ENCODE measurements at regions not wholly inside any gene's neighbourhood (a gene's known extent, or its start where the extent isn't known, plus 50 kb on each side); places are given as distances from the start of the nearest gene placed in this dataset.

DNA sequence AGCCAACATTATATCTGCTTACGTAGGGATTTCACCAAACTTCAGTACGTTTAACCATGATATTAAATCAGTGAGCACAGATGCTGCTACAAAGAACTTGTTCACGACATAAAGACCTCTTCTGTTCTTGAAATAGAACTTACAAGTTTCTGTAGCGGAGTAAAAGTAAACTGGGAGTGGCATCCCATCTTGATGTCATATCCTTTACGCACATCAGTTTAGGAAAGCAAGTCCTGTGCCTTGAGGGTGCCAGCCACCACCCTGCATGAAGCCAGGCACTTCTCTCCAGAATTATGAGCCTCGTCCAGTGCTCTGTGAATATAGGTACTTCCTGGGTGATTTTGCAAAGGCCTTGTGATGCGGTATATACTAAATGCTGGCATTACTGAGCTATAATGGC is 122.6 kb downstream of the BTBD3 start:
- ChIA-PET CTCF (no interaction called here), POLR2A (no interaction called here)
- DNase-seq (ENCODE audit: extremely low spot score) = no peak
- TF ChIP-seq FOXA1 (IDR thresholded peaks at IDR 0.05) = no peak
- TF ChIP-seq FOXM1 (IDR thresholded peaks at IDR 0.05; ENCODE audit: borderline replicate concordance) = no peak
- TF ChIP-seq TARDBP (IDR thresholded peaks at IDR 0.05) = no peak
- no peak for TF ChIP-seq ZNF384 (IDR thresholded peaks at IDR 0.05)
- no peak for TF ChIP-seq FOXK2 (IDR thresholded peaks at IDR 0.05)
- TF ChIP-seq HDGF (IDR thresholded peaks at IDR 0.05; ENCODE audit: borderline replicate concordance) = no peak
- no peak for TF ChIP-seq SUZ12 (IDR thresholded peaks at IDR 0.05)
- TF ChIP-seq, protein P1, sequence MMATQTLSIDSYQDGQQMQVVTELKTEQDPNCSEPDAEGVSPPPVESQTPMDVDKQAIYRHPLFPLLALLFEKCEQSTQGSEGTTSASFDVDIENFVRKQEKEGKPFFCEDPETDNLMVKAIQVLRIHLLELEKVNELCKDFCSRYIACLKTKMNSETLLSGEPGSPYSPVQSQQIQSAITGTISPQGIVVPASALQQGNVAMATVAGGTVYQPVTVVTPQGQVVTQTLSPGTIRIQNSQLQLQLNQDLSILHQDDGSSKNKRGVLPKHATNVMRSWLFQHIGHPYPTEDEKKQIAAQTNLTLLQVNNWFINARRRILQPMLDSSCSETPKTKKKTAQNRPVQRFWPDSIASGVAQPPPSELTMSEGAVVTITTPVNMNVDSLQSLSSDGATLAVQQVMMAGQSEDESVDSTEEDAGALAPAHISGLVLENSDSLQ (IDR thresholded peaks at IDR 0.05) = no peak
- no peak for TF ChIP-seq ARNT (IDR thresholded peaks at IDR 0.05)
- TF ChIP-seq SP1 (IDR thresholded peaks at IDR 0.05) = no peak
- no peak for TF ChIP-seq LEF1 (IDR thresholded peaks at IDR 0.05; ENCODE audit: borderline replicate concordance)
- TF ChIP-seq BHLHE40 (IDR thresholded peaks at IDR 0.05; ENCODE audit: borderline replicate concordance) = no peak
- TF ChIP-seq CTBP1 (IDR thresholded peaks at IDR 0.05; ENCODE audit: borderline replicate concordance) = no peak
- no peak for TF ChIP-seq L3MBTL2 (conservative IDR thresholded peaks at IDR 0.05)
- TF ChIP-seq NFRKB (IDR thresholded peaks at IDR 0.05) = no peak

DNA sequence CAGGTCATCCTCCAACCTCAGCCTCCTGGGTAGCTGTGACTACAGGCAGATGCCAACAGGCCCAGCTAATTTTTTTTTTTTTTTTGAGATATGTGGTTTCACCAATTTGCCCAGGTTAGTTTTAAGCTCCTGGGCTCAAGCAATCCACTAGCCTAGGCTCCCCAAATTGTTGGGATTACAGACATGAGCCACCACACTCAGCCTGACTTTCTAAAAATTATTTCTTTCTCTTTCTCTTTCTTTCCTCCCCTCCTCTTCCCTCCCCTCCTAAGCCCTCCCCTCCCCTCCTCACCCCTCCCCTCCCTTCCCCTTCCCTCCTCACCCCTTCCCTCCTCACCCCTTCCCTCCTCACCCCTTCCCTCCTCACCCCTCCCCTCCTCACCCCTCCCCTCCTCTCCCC is 127.3 kb downstream of the BTBD3 start:
- POLR2A ChIA-PET = no interaction called here
- CTCF ChIA-PET = interaction anchor here (0.6 kb wide), 1 partner anchor 45 kb away, joined by 3 read pairs; no protein-coding TSS in a partner anchor
- no peak for DNase-seq (ENCODE audit: extremely low spot score)
- TF ChIP-seq HDGF (IDR thresholded peaks at IDR 0.05; ENCODE audit: borderline replicate concordance) = no peak
- no peak for TF ChIP-seq ZNF384 (IDR thresholded peaks at IDR 0.05)
- TF ChIP-seq TARDBP (IDR thresholded peaks at IDR 0.05) = no peak

DNA sequence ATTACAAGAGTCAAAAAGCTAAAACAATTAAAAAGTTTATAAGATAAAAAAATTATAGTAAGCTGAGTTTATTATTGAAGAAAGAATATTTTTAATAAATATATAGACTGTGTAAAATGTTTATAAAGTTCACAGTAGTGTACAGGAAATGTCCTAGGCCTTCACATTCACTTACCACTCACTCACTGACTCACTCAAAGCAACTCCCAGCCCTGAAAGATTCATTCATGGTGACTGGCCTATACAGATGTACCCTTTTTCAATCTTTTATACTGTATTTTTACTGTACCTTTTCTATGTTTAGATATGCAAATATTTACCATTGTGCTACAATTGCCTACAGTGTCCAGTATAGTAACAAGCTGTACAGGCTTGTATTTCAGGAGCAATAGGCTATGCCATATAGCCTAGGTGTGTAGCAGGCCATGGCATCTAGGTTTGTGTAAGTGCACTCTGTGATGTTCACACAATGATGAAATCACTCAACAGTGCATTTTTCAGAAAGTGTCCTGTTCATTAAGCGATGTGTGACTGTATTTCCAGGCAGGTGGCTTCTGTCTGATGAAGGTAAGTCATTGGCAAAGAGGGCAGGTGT is 130.2 kb downstream of the BTBD3 start:
- no peak for TF ChIP-seq FOXK2 (IDR thresholded peaks at IDR 0.05)
- TF ChIP-seq TARDBP (IDR thresholded peaks at IDR 0.05) = no peak
- TF ChIP-seq BHLHE40 (IDR thresholded peaks at IDR 0.05; ENCODE audit: borderline replicate concordance) = no peak
- TF ChIP-seq FOXA1 (IDR thresholded peaks at IDR 0.05) = no peak
- no peak for TF ChIP-seq SP1 (IDR thresholded peaks at IDR 0.05)
- TF ChIP-seq FOXM1 (IDR thresholded peaks at IDR 0.05; ENCODE audit: borderline replicate concordance) = no peak
- TF ChIP-seq HDGF (IDR thresholded peaks at IDR 0.05; ENCODE audit: borderline replicate concordance) = no peak
- TF ChIP-seq ELF4 (IDR thresholded peaks at IDR 0.05) = no peak
- no peak for TF ChIP-seq ZNF384 (IDR thresholded peaks at IDR 0.05)
- TF ChIP-seq ARNT (IDR thresholded peaks at IDR 0.05) = no peak
- no peak for TF ChIP-seq SUZ12 (IDR thresholded peaks at IDR 0.05)
- TF ChIP-seq, protein P1 (IDR thresholded peaks at IDR 0.05) = no peak
- no peak for TF ChIP-seq L3MBTL2 (conservative IDR thresholded peaks at IDR 0.05)
- no peak for TF ChIP-seq CTBP1 (IDR thresholded peaks at IDR 0.05; ENCODE audit: borderline replicate concordance)
- no peak for TF ChIP-seq NFRKB (IDR thresholded peaks at IDR 0.05)
- TF ChIP-seq LEF1 (IDR thresholded peaks at IDR 0.05; ENCODE audit: borderline replicate concordance) = no peak
- POLR2A ChIA-PET = no interaction called here
- CTCF ChIA-PET = no interaction called here
- DNase-seq (ENCODE audit: extremely low spot score) = no peak

DNA sequence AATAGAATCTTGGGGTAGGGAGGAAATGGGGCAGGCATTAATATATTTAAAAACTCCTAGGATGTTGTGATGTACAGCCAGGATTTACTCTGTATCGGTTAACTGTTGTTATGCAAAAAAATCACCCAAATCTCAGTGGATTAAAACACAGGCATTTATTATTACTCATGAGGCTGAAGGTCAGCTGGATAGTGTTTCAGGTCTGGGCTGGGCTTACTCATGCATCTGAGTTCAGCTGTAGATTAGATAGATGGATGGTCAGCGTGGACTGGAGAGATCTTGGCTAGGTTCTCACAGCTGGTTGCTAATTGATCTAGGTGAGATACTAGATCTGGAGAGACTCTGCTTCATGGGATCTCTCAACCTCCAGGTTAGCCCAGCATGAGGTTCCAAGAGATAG is 131.4 kb downstream of the BTBD3 start:
- no peak for DNase-seq (ENCODE audit: extremely low spot score)

DNA sequence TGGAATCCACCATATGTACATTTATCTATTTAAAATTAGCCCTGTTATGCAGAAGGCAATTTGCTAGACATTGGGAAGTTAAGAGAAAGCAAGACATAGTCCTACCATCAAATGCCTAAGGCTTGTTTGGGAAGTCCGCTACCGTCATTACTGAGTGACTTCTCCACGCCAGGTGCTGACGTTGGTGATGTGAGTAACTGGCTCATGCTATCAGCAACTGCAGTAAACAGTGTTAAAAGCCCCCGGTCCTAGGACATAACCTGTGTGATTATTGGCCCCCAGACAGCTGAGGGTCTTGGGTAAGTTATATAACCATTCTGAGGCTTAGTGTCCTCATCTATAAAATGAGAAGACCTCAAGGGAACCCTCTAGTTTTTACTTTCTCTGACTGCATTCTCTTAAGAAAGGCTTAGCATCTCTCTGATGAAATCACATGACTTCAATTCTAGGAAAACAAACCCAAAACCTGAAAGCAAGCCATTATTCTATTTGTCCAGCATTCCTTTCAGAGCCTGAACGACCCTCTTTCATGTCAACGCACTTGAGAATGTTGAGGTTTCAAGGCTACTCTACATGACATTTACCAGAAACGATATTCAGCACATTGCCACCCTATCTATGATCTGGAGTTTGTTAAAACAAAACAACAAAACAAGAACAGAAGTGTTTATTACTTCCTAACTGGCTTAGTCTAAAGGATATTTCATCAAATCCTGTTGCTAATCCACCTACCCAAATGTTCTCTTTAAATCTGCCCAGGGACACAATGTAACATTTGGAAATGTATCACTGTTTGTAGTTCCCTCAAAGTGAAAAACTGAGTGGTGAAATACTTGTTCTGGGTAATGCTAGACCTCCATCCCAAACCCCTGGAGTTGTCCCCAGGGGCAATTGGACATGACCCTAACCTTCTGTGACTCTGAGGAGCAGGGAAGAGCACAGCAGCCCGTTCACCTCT is 133.8 kb downstream of the BTBD3 start:
- POLR2A ChIA-PET = no interaction called here
- no peak for DNase-seq (ENCODE audit: extremely low spot score)
- CTCF ChIA-PET = no interaction called here
- TF ChIP-seq FOXM1 (IDR thresholded peaks at IDR 0.05; ENCODE audit: borderline replicate concordance) (no peak), CTBP1 (IDR thresholded peaks at IDR 0.05; ENCODE audit: borderline replicate concordance) (no peak), ELF4 (IDR thresholded peaks at IDR 0.05) (no peak), BHLHE40 (IDR thresholded peaks at IDR 0.05; ENCODE audit: borderline replicate concordance) (no peak), LEF1 (IDR thresholded peaks at IDR 0.05; ENCODE audit: borderline replicate concordance) (no peak), ZNF384 (IDR thresholded peaks at IDR 0.05) (no peak), HDGF (IDR thresholded peaks at IDR 0.05; ENCODE audit: borderline replicate concordance) (no peak), SP1 (IDR thresholded peaks at IDR 0.05) (no peak), L3MBTL2 (conservative IDR thresholded peaks at IDR 0.05) (no peak), SUZ12 (IDR thresholded peaks at IDR 0.05) (no peak), FOXK2 (IDR thresholded peaks at IDR 0.05) (no peak), TARDBP (IDR thresholded peaks at IDR 0.05) (no peak), FOXA1 (IDR thresholded peaks at IDR 0.05) (no peak), NFRKB (IDR thresholded peaks at IDR 0.05) (no peak), ARNT (IDR thresholded peaks at IDR 0.05) (no peak)
- TF ChIP-seq, protein P1 (IDR thresholded peaks at IDR 0.05) = no peak

More for the DNA sequence above, 131.4 kb downstream of the BTBD3 start:
- TF ChIP-seq FOXK2 (IDR thresholded peaks at IDR 0.05) = no peak
- TF ChIP-seq FOXA1 (IDR thresholded peaks at IDR 0.05) = no peak
- TF ChIP-seq, protein P1 (IDR thresholded peaks at IDR 0.05) = no peak
- no peak for TF ChIP-seq ELF4 (IDR thresholded peaks at IDR 0.05)
- no peak for TF ChIP-seq BHLHE40 (IDR thresholded peaks at IDR 0.05; ENCODE audit: borderline replicate concordance)
- no peak for TF ChIP-seq FOXM1 (IDR thresholded peaks at IDR 0.05; ENCODE audit: borderline replicate concordance)
- TF ChIP-seq ZNF384 (IDR thresholded peaks at IDR 0.05) = no peak
- TF ChIP-seq SUZ12 (IDR thresholded peaks at IDR 0.05) = no peak
- no peak for TF ChIP-seq ARNT (IDR thresholded peaks at IDR 0.05)
- no peak for TF ChIP-seq SP1 (IDR thresholded peaks at IDR 0.05)
- no peak for TF ChIP-seq LEF1 (IDR thresholded peaks at IDR 0.05; ENCODE audit: borderline replicate concordance)
- no peak for TF ChIP-seq L3MBTL2 (conservative IDR thresholded peaks at IDR 0.05)
- TF ChIP-seq NFRKB (IDR thresholded peaks at IDR 0.05) = no peak
- TF ChIP-seq CTBP1 (IDR thresholded peaks at IDR 0.05; ENCODE audit: borderline replicate concordance) = no peak
- TF ChIP-seq TARDBP (IDR thresholded peaks at IDR 0.05) = no peak
- TF ChIP-seq HDGF (IDR thresholded peaks at IDR 0.05; ENCODE audit: borderline replicate concordance) = no peak
- POLR2A ChIA-PET = no interaction called here
- CTCF ChIA-PET = no interaction called here

Data from HEK293T (cell line).